ENCODE measurements at regions not wholly inside any gene's neighbourhood (a gene's known extent, or its start where the extent isn't known, plus 50 kb on each side); places are given as distances from the start of the nearest gene placed in this dataset.
"Not testable (repeated sequence)": the region's sequence is repeated elsewhere in the genome, so short reads cannot be mapped to it uniquely, and the experiment has no call there.

DNA sequence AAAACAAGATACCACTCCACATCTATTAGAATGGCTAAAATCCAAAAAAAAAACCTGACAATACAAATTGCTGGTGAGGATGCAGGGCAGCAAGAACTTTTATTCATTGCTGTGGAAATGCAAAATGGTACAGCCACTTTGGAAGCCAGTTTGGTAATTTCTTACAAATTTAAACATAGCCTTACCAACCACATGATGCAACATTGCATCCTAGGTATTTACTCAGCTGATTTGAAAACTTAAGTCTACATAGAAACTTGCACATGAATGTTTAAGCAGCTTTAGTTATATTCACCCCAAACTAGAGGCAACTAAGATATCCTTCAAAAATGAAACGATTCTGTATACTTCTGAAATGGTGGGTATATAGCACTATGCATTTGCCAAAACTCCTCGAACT is 178.8 kb upstream of the PDE4B start:
- ATAC-seq (no peak), DNase-seq (no peak)
- Mint-ChIP-seq H3K9me3 (ENCODE audit: insufficient read depth) (no peaks in the 10 kb centered on the region), H3K4me3 (no peak overlapping the region), H3K27me3 (ENCODE audit: low read depth) (no peaks in the 10 kb centered on the region), H3K36me3 (ENCODE audit: low read depth) (no peaks in the 10 kb centered on the region), H3K27ac (no peak overlapping the region), H3K4me1 (ENCODE audit: low read depth) (no peaks in the 10 kb centered on the region)
- POLR2A ChIA-PET = no interaction called here
- CTCF ChIA-PET = no interaction called here

GRCh38 chr1:65615859-65616258 is 176.8 kb upstream of the PDE4B start:
- Mint-ChIP-seq H3K36me3 (ENCODE audit: low read depth) (no peaks in the 10 kb centered on the region), H3K4me1 (ENCODE audit: low read depth) (no peaks in the 10 kb centered on the region), H3K27ac (no peak overlapping the region), H3K9me3 (ENCODE audit: insufficient read depth) (no peaks in the 10 kb centered on the region), H3K27me3 (ENCODE audit: low read depth) (no peaks in the 10 kb centered on the region), H3K4me3 (no peak overlapping the region)
- CTCF ChIA-PET = no interaction called here
- DNase-seq (no peak), ATAC-seq (no peak)
- POLR2A ChIA-PET = no interaction called here

DNA sequence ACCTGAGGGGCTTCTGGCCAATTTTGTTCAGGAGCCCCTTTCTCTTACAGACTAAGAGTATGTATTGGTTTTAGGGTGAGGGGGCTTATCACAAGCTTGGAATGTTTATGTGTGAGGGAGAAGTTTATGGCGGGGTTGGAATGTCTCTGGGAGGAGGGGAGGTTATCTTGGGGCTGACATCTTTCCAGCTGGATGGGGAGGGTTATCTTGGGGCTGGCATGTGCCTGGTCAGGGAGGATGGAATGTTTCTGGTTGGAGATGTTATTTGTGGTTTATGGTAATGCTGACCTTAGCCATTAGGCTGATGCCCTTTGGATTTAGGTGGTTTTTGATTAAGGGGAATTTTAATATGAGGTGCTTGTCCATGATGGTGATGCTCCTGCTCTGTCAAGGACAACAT is 171.0 kb upstream of the PDE4B start:
- DNase-seq; H3K4me1 Mint-ChIP-seq (ENCODE audit: low read depth); ATAC-seq; H3K27ac Mint-ChIP-seq; H3K27me3 Mint-ChIP-seq (ENCODE audit: low read depth); CTCF ChIA-PET; H3K4me3 Mint-ChIP-seq; POLR2A ChIA-PET; H3K9me3 Mint-ChIP-seq (ENCODE audit: insufficient read depth); H3K36me3 Mint-ChIP-seq (ENCODE audit: low read depth): not testable (repeated sequence)

GRCh38 chr1:65623895-65624294 is 168.8 kb upstream of the PDE4B start:
- no peak overlapping the region for H3K4me3 Mint-ChIP-seq
- H3K9me3 Mint-ChIP-seq (ENCODE audit: insufficient read depth) = no peaks in the 10 kb centered on the region
- no peak overlapping the region for H3K27ac Mint-ChIP-seq
- ChIA-PET POLR2A (no interaction called here), CTCF (no interaction called here)
- H3K27me3 Mint-ChIP-seq (ENCODE audit: low read depth) = no peaks in the 10 kb centered on the region
- no peaks in the 10 kb centered on the region for H3K4me1 Mint-ChIP-seq (ENCODE audit: low read depth)
- DNase-seq (no peak), ATAC-seq (no peak)
- H3K36me3 Mint-ChIP-seq (ENCODE audit: low read depth) = no peaks in the 10 kb centered on the region

DNA sequence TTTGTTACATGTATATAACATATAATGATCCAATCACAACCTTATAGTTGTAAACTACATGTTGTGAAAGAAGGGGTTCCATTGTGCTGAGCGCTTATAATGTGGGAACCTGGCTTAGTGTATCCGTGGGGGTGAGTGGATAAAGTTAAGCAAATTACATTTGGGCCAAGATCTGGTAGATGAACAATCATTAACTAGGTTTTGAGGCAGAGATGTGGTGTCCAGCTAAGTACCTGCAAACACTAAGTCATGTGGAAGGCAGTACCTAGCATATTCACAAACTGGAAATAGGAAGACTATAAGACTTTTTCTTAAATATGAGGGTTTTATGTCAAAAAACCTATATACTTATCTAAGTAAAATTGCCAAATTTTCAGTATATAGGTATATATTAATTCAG is 167.2 kb upstream of the PDE4B start:
- CTCF ChIA-PET = no interaction called here
- H3K4me3 Mint-ChIP-seq = no peak overlapping the region
- no peaks in the 10 kb centered on the region for H3K9me3 Mint-ChIP-seq (ENCODE audit: insufficient read depth)
- H3K27ac Mint-ChIP-seq = no peak overlapping the region
- ATAC-seq = no peak
- POLR2A ChIA-PET = no interaction called here
- H3K4me1 Mint-ChIP-seq (ENCODE audit: low read depth) = no peaks in the 10 kb centered on the region
- no peaks in the 10 kb centered on the region for H3K27me3 Mint-ChIP-seq (ENCODE audit: low read depth)
- DNase-seq = no peak
- H3K36me3 Mint-ChIP-seq (ENCODE audit: low read depth) = no peaks in the 10 kb centered on the region

- no peak overlapping the region for H3K4me3 Mint-ChIP-seq
- no peaks in the 10 kb centered on the region for H3K36me3 Mint-ChIP-seq (ENCODE audit: low read depth)
- H3K27ac Mint-ChIP-seq = no peak overlapping the region
- ChIA-PET CTCF (no interaction called here), POLR2A (no interaction called here)
- H3K27me3 Mint-ChIP-seq (ENCODE audit: low read depth) = no peaks in the 10 kb centered on the region
- no peaks in the 10 kb centered on the region for H3K4me1 Mint-ChIP-seq (ENCODE audit: low read depth)
- H3K9me3 Mint-ChIP-seq (ENCODE audit: insufficient read depth) = no peaks in the 10 kb centered on the region
- DNase-seq (no peak), ATAC-seq (no peak)
These were observed 166.7 kb upstream of the PDE4B start for GRCh38 chr1:65626003-65626402.

GRCh38 chr1:65629788-65630187 is 162.9 kb upstream of the PDE4B start:
- POLR2A ChIA-PET = no interaction called here
- DNase-seq = no peak
- no peak for ATAC-seq
- no peaks in the 10 kb centered on the region for H3K36me3 Mint-ChIP-seq (ENCODE audit: low read depth)
- CTCF ChIA-PET = no interaction called here
- H3K4me1 Mint-ChIP-seq (ENCODE audit: low read depth) = no peaks in the 10 kb centered on the region
- H3K27ac Mint-ChIP-seq = no peak overlapping the region
- no peak overlapping the region for H3K4me3 Mint-ChIP-seq
- no peaks in the 10 kb centered on the region for H3K27me3 Mint-ChIP-seq (ENCODE audit: low read depth)
- H3K9me3 Mint-ChIP-seq (ENCODE audit: insufficient read depth) = no peaks in the 10 kb centered on the region

GRCh38 chr1:65630855-65631254 is 161.8 kb upstream of the PDE4B start:
- H3K27me3 Mint-ChIP-seq (ENCODE audit: low read depth) = no peaks in the 10 kb centered on the region
- H3K9me3 Mint-ChIP-seq (ENCODE audit: insufficient read depth) = no peaks in the 10 kb centered on the region
- H3K27ac Mint-ChIP-seq = no peak overlapping the region
- no peaks in the 10 kb centered on the region for H3K36me3 Mint-ChIP-seq (ENCODE audit: low read depth)
- ChIA-PET CTCF (no interaction called here), POLR2A (no interaction called here)
- DNase-seq (no peak), ATAC-seq (no peak)
- H3K4me3 Mint-ChIP-seq = no peak overlapping the region
- H3K4me1 Mint-ChIP-seq (ENCODE audit: low read depth) = no peaks in the 10 kb centered on the region

DNA sequence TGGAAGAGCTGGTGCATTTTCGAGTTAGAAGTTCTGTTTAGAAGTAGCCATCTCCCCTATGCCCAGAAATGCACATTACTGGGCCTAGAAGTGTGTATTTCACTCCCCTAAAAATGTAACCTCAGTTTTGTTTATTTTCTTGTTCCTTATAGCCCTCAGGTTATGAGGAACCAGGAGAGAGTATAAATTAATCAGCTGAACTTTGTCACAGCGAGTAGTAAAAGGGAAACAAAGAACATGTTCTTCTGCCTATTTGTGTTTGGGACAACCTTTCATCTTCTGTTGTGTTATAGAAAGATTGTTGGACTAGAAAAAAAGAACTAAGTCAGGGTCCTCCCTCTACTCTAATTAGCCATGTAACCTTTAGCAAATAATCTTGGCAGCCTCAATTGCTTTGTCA is 160.5 kb upstream of the PDE4B start:
- no peaks in the 10 kb centered on the region for H3K27me3 Mint-ChIP-seq (ENCODE audit: low read depth)
- ChIA-PET CTCF (no interaction called here), POLR2A (no interaction called here)
- no peak for DNase-seq
- H3K27ac Mint-ChIP-seq = no peak overlapping the region
- no peak overlapping the region for H3K4me3 Mint-ChIP-seq
- no peaks in the 10 kb centered on the region for H3K9me3 Mint-ChIP-seq (ENCODE audit: insufficient read depth)
- H3K4me1 Mint-ChIP-seq (ENCODE audit: low read depth) = no peaks in the 10 kb centered on the region
- no peak for ATAC-seq
- H3K36me3 Mint-ChIP-seq (ENCODE audit: low read depth) = no peaks in the 10 kb centered on the region

- POLR2A ChIA-PET = no interaction called here
- DNase-seq (no peak), ATAC-seq (no peak)
- H3K4me3 Mint-ChIP-seq = no peak overlapping the region
- H3K4me1 Mint-ChIP-seq (ENCODE audit: low read depth) = no peaks in the 10 kb centered on the region
- H3K9me3 Mint-ChIP-seq (ENCODE audit: insufficient read depth) = no peaks in the 10 kb centered on the region
- CTCF ChIA-PET = no interaction called here
- no peak overlapping the region for H3K27ac Mint-ChIP-seq
- peaks cover 3% of the 10 kb centered on the region for H3K27me3 Mint-ChIP-seq (ENCODE audit: low read depth)
- H3K36me3 Mint-ChIP-seq (ENCODE audit: low read depth) = no peaks in the 10 kb centered on the region
These were observed 152.6 kb upstream of the PDE4B start for GRCh38 chr1:65640046-65640445.

GRCh38 chr1:65649185-65649584 is 143.5 kb upstream of the PDE4B start:
- DNase-seq; H3K27ac Mint-ChIP-seq; ATAC-seq; H3K9me3 Mint-ChIP-seq (ENCODE audit: insufficient read depth); H3K27me3 Mint-ChIP-seq (ENCODE audit: low read depth); H3K36me3 Mint-ChIP-seq (ENCODE audit: low read depth); H3K4me3 Mint-ChIP-seq; POLR2A ChIA-PET; H3K4me1 Mint-ChIP-seq (ENCODE audit: low read depth): not testable (repeated sequence)
- CTCF ChIA-PET = interaction anchor here (1.4 kb wide), 1 partner anchor 39 kb away, joined by 4 read pairs; no protein-coding TSS in a partner anchor

DNA sequence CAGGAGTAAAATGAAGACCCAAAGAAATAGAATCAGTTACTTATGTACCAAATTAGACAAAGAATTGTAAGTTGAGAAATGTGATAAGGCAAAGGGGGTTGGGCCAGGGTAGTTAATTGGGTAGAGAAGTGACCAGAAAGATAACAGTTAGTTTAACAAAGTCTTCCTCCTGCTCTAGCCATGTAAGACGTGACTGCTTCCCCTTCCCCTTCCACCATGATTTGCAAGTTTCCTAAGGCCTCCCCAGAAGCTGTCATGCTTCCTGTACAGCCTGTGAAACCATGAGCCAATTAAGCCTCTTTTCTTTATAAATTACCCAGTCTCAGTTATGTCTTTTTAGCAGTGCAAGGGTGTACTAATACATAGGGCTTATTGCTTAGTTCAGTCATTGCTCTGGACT is 142.0 kb upstream of the PDE4B start:
- Mint-ChIP-seq H3K36me3 (ENCODE audit: low read depth) (no peaks in the 10 kb centered on the region), H3K9me3 (ENCODE audit: insufficient read depth) (no peaks in the 10 kb centered on the region), H3K4me3 (no peak overlapping the region), H3K4me1 (ENCODE audit: low read depth) (no peaks in the 10 kb centered on the region), H3K27ac (no peak overlapping the region), H3K27me3 (ENCODE audit: low read depth) (peaks cover 3% of the 10 kb centered on the region)
- ATAC-seq = no peak
- ChIA-PET POLR2A (no interaction called here), CTCF (no interaction called here)
- DNase-seq = no peak

GRCh38 chr1:65654526-65654925 is 138.2 kb upstream of the PDE4B start:
- POLR2A ChIA-PET; H3K36me3 Mint-ChIP-seq (ENCODE audit: low read depth); H3K4me3 Mint-ChIP-seq; H3K4me1 Mint-ChIP-seq (ENCODE audit: low read depth); H3K27me3 Mint-ChIP-seq (ENCODE audit: low read depth); CTCF ChIA-PET; H3K27ac Mint-ChIP-seq; ATAC-seq; DNase-seq; H3K9me3 Mint-ChIP-seq (ENCODE audit: insufficient read depth): not testable (repeated sequence)

DNA sequence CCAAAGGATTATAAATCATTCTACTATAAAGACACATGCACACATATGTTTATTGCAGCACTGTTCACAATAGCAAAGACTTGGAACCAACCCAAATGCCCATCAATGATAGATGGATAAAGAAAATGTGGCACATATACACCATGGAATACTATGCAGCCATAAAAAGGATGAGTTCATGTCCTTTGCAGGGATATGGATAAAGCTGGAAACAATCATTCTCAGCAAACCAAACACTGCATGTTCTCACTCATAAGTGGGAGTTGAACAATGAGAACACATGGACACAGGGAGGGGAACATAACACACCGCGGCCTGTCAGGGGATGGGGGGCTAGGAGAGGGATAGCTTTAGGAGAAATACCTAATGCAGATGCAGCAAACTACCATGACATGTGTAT is 135.1 kb upstream of the PDE4B start:
- H3K27me3 Mint-ChIP-seq (ENCODE audit: low read depth); CTCF ChIA-PET; DNase-seq; ATAC-seq; H3K27ac Mint-ChIP-seq; POLR2A ChIA-PET; H3K36me3 Mint-ChIP-seq (ENCODE audit: low read depth); H3K9me3 Mint-ChIP-seq (ENCODE audit: insufficient read depth); H3K4me1 Mint-ChIP-seq (ENCODE audit: low read depth); H3K4me3 Mint-ChIP-seq: not testable (repeated sequence)

Data from activated CD8-positive, alpha-beta T cell treated with anti-CD3 and anti-CD28 coated beads, Interleukin-2, amount 10 ng/mL, durations not matched to agents 7 days and 5 days (primary cell).